KBM-7 (cell line): ENCODE measurements at regions not wholly inside any gene's neighbourhood (a gene's known extent, or its start where the extent isn't known, plus 50 kb on each side); places are given as distances from the start of the nearest gene placed in this dataset.

Experiments
- DNase-seq: peaks from one replicate; pipeline ENCODE4 v3.0.0-alpha.2; 2015
- in situ Hi-C: fragments of 300-500 bp; cut with MboI; formaldehyde crosslinking; loops from 2 replicates; pipeline ENCODE4 v1.14.3; 2020; ENCODE audit warnings: low sequenced_read_pairs, low pct_unique_long_range_greater_than_20kb, mixed read lengths

DNA sequence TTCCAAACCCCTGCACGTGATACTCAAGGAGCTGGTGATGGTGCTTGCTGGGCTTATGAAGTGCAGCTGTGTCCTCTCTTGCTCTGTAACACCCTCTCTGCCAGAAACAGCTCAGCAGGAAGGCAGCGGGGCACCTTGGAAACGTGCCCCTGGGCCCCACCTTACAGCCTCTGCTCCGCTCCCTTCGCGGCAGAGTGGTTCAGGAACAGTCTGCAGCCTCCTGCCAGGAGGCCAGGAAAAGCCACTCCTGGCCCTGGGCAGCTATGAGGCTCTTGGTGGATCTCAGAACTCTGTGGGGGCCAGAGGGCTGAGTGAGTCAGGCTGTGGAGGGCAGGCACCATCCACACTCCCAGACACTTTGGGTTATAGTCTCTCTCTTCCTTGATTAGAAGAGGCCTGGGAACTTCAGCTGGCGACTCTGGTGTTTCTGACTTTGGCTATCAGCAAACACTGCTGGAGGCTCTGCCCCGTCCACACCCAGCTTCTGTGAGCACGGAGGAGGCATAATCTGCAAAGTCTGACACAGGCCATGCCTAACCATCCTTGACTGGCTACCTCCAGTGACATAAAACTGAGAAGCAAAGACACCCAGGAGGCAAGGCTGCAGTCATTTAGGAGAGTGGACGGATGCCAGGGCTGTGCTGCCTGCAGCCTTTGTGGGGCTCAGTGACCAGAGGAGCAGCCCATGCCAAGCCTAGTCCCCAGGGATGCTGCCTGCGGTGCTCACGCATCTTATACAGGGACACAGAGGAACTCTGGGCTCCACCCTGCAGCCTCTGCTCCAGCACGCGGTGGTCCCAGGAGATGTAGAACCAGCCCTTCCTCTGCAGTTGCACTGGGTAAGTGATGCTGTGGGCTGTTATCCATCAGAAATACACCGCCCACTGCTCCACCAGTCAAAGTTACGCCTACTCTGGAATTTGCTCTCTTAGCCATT lies 65.3 kb downstream of the METRNL start:
- in situ Hi-C loops = no loop called here

DNA sequence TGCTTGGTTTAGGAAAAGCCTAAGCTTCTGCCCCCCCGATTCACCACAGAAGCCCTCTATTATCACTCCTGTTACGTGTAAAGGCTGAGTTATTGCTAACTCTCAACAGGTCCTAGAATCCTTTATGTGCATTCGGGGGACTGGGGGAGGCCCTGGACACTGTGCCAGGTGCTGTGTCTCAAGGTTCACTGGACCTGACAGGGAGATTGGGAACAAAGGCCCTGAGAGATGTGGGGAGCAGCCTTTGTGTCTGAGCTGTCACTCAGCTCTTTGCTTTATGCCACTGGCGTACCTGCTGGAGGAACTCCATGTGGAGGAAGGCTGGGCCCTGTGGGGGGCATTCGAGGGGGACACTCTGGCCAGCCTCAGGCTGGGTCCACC lies 65.9 kb downstream of the METRNL start:
- in situ Hi-C loops = no loop called here
- no peak for DNase-seq

More for the DNA sequence above, 65.3 kb downstream of the METRNL start:
- DNase-seq = no peak

DNA sequence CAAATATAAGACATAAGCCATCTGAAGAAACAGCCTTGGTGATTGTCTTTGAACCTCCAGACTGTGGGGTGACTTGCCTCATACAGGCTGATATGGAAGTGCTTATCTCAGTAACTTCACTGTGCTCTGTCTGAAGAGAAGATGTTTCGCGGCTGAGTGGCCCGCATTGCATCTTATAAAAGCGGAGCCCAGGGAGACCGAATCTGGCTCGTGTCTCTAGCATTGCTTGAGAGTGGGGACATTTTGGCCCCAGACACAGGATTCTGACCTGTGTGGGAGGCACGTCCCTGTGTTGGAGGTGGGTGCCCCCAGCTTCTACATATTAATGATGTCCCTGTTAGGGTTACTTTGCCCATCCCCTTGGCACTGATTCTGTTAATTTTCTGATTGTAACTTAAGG lies 66.4 kb downstream of the METRNL start:
- in situ Hi-C loops = no loop called here
- no peak for DNase-seq

DNA sequence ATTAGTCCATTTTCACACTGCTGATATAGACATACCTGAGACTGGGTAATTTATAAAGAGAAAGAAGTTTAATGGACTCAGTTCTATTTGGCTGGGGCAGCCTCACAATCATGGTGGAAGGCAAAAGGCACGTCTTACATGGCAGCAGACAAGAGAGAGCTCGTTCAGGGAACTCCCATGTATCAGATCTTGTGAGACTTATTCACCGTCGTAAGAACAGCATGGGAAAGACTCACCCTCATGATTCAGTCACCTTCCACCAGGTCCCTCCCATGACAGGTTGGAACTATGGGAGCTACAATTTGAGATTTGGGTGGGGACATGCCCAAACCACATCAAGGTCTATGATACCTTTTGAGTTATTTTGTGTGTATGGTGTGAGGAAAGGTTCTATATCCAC lies 66.9 kb downstream of the METRNL start:
- no peak for DNase-seq
- in situ Hi-C loops = no loop called here

DNA sequence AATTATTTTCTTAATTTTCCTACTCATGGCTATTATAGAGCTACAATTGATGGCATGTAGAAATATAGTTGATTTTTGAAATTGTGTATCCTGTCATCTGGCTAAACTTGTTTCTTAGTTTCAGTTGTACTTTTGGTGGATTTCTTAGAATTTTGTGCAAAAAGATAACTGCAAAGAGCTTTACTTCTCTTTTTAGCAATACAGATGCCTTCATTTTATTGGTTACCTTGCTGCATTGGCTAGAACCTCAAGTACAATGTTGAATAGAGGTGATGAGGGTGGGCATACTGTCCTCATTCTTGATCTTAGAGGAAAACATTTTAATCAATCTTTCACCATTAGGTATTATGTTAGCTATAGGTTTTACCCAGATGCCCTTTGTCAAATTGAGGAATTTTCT lies 67.9 kb downstream of the METRNL start:
- in situ Hi-C loops = no loop called here
- DNase-seq = peak; percentile 9

DNA sequence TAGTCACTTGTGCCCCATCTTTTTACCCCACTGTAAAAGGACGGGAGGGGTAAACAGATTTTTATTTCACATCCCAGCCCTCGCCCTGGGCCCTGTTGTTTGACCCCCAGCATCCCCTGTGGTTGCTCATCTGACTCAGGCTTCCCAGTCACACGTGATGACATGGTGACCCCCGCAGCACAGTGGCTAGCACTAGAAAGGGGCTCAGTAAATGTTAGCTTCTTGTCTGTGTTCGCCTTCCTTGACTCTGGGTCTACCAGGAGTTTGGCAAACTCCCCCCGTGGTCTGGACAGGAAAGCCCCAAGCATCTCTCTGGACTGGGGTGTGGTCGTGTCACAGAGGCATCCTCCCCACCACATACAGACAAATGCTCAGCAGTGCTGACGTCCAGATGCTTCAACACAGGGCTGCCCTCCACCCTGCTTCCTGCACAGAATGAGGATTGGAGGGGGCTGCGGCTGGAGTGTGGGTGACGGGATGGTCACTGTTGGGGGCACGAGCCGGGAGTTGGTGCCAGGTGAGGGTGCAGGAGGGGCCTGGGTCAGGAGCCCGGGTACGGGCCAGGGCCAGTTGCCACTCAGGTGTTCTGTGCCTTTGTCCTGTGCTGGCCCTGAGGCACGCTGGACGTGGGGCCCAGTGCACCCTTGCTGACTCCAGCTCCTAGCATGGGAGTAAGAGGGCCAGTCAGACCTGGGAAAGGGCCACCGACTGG lies 69.1 kb downstream of the METRNL start:
- in situ Hi-C loops = no loop called here
- DNase-seq = no peak

DNA sequence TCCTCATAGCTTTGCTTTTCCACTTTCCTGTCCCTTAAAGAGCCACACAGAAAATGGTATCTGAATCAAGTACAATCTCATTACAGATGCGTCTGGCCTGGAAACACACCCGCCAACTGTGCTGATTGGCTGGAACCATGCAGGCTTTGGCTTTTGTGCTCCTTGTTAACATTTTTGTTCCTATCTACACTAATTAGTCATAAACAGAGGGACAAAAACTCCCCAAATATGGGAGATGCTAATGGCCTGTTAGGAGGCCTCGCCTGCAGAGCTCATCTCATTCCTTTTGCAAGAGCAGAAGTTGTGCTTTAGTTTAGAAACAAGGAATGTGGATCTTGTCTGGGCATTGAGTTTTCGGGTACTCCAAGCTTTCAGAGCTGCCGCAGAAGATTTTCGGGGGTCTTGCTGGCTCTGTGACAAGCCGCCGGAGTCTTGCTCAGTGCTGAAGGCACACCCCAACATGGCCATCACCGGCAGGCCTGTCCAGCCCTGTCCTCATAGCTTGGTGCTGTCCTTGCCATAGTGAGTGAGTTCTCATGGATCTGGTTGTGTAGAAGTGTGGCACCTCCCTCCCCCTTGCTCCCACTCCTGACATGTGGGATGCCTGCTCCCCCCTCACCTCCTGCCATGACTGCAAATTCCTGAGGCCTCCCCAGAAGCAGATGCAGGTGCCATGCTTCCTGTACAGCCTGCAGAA lies 69.8 kb downstream of the METRNL start:
- in situ Hi-C loops = no loop called here
- DNase-seq = no peak

DNA sequence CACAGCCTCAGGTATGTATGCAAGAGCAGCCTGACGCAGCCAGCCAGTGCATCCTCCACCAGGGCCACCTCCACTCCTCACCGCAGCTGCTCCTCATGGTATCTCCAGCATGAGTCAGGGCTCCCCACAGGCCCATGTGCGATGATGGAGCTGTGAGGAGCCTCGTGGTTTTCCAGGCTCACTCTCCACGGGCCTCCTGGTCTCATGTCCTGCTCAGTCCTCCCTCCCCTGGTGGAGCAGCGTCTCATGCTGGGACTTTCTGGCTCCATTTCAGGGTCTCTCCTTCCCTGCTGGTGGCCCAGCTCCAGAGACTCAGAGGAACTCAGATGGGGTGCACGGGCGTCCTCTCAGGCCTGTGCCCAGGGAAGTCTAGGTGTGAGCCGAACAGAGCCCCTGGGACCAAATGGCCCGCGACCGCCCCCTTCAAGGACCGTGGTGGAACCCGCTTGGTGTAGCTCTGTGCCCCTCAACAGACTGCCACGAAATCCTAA lies 70.4 kb downstream of the METRNL start:
- in situ Hi-C loops = no loop called here
- DNase-seq = no peak

DNA sequence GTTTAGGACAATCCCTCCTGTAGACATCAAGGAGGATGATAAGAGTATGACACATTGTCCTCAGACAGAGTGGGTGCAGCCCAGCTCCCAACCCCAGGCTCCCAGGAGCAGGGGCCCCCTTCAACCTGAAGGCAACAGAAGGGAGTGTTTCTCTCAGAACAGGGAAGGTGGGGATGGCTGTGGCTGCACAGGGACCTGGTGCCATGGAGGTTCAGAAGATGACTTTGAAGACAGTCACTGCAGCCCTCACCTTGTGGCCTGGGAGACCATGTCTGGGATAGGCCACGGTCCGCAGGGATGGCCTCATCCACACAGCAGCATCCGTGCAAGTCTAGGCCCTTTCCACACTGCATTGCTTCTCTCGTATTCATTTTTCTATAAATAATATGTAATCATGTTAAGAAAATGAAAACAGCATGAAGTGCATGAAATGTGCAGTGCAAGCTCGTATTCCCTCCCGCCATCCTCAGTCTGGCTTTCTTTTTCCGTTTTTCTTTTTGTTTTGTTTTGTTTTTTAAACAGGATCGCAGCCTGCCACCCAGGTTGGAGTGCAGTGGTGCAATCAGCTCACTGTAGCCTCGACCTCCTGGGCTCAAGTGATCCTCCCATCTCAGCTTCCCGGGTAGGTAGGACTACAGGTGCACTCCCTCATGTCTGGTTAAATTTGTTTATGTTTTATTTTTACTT lies 71.1 kb downstream of the METRNL start:
- in situ Hi-C loops = no loop called here
- DNase-seq = no peak

DNA sequence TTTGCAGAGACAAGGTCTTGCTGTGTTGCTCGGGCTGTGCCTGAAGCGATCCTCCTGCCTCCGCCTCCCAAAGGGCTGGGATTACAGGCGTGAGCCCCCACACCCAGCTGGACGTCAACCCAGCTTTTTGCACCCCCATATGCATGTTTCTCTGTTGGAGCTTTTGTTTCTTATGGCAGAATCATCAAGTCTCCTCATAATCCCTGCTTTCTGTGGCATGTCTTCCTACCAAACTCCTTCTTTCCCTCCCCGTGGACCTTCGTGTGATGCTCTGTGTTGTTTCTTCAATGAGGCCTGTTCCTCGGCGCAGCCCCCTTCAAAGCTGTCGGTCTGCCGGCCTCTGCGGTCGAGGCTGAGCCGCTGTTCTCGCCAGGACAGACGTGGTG lies 71.6 kb downstream of the METRNL start:
- in situ Hi-C loops = no loop called here

DNA sequence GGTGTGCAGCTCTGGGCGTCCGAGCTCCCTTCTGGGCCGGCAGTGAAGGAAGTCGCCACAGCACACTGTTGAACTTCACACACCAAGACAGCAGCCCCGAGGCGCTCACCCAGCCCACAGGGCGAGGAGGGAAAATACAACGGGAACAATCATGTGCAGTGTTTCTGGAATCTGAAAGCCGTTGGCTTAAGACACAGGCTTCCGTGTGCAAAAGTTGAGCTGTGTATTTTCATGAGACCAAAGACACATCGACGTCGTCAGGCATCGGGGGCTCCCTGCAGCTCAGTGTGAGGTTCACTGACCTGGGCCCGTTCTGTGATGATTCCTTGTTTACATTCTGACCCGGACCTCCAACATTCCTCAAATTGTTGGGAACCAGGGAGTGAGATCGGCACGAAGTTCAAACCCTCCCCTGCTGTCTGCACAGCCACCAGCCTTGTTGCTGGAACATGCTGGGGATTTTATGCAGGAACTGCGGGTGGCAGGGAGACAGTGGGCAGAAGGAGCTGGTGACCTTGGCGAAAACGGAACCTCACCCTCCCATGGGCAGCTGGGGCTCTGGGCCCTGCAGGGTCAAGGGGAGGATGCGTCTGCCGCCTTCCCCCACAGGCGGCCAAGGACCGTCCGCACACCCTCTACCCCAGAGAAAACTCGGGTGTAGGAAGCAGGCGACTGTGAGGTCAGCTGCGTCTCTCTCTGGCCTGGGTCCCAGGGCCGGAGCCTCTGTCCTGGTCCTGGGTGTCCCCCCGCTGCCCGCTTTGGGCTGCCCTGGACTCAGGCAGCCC lies 72.2 kb downstream of the METRNL start:
- no peak for DNase-seq
- in situ Hi-C loops = no loop called here

More for the DNA sequence above, 71.6 kb downstream of the METRNL start:
- DNase-seq = no peak

DNA sequence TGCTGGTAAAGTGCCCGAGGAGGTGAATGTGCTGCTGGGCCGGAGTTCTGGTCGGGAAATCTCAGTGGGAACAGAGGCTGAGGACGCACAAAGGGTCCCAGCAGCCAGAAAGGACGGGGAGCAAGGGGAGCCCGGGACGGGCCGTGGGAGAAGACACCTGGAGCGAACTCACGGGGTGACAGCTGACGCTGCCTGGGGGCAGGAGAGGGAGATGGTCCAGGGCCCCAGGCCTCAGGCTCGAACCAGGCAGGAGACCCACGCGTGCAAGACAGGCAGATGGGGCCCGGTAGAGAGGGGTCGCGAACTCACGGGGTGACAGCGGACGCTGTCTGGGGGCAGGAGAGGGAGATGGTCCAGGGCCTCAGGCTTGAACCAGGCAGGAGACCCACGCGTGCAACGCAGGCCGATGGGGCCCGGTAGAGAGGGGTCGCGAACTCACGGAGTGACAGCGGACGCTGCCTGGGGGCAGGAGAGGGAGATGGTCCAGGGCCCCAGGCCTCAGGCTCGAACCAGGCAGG lies 72.9 kb downstream of the METRNL start:
- no peak for DNase-seq
- in situ Hi-C loops = no loop called here

DNA sequence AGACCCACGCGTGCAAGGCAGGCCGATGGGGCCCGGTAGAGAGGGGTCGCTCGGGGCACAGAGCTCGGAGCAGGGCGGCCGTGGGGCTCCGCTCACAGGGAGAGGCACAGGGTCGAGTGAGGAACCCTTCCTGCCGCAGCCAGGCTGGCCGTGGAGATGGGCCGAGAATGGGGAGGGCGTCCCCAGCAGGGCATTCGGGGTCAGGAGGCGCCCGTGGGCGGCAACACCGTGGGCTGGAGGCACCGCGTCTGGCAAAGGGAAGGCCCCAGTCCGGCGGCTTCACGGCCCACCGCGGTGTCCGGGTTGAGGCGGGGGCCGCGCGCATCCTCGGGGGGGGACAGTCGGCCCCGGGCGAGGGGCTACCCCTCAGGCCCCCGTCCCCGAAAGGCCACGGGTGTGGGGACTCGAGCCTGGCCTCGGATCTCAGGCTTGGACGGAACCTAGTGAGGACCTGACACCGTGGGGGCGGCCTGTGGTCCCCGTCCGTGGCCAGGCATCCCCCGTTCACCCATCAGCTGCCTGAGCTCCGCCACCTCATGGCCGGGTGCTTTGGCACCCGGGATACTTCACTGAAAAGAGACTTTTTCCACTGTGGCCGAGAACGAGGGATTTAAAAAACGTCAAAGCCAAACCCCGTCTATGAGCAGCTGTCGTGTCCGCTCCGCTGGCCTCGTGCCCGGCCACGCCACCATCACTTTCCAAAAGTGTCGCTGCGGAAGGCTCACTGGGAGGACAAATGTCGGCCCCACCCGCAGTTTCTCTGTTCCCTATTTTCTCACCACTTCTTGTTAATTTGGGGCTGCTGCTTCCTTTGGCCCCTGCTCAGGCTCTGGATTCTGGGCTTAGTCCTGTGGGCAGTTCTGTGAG lies 73.6 kb downstream of the METRNL start:
- no peak for DNase-seq
- in situ Hi-C loops = no loop called here

DNA sequence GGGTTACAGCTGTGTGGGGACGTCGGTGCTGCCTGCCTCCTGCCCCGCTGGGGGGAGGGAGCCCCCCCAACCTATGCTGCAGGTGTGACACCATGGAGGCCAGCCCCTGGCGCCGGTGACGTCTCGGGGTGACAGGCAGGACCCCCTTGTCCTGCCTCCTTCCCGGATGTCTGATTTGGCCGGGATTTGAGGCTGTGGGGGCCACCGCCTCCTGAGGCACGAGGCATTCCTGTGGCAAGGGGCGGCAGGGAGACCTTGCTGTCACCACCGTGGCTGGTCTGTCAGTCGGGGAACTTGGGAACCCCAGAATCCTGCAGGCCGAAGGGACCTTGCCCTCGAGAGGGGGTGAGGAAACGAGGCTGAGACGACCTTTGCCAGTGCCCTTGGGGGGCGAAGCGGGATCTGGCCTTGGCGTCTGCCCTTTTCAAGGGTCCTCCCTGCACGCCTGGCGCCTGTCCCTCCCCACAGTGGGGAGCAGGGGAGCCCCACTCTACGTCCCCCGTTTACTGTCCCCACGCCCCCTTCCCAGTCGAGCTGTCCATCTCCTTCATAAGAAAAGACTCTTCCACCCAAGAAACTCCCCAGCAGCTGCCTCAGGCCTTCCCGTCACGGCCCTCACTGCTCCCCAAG lies 74.4 kb downstream of the METRNL start:
- in situ Hi-C loops = no loop called here
- DNase-seq = no peak

DNA sequence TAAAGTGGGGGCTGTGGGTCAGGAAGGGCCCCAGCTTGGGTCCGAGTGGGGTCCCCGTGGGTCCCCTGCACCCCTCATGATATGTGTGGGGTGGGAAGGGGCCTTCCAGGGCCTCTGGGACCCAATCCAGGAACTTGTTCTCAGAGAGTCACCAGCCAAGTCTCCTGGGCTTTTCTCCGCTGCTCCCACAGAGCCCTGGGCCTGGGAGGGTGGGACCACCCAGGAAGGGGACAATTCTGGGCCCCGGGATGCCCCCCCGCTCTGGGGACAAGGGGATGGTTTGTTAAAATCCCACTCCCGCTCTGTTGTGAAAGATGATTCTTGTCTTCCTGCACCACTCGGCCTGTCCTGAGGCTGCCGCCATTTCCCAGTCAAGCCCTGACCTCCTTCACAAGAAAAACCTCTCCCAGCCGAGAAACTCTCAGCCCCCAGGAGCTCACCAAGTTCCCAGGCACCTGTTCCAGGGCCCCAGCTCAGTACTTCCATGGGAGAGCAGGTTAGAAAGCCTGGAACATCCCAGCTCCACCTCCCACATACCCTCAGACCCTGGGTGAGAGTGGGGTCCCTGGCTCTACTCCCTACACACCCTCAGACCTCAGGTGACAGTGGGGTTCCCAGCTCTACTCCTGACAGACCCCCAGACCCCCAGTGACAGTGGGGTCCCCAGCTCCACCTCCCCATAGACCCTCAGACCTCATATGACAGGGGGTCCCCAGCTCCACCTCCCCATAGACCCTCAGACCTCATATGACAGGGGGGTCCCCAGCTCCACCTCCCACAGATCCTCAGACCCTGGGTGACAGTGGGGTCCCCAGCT lies 75.1 kb downstream of the METRNL start:
- no peak for DNase-seq
- in situ Hi-C loops = no loop called here
